ENCODE measurements at regions not wholly inside any gene's neighbourhood (a gene's known extent, or its start where the extent isn't known, plus 50 kb on each side); places are given as distances from the start of the nearest gene placed in this dataset.

GRCh38 chr4:84232309-84233095 is 266.6 kb downstream of the NKX6-1 start:
- H3K4me3 Mint-ChIP-seq: no peak overlapping the region
- Histone ChIP-seq H3K79me1 (ENCODE audit: insufficient read depth, low read depth, low read length, poor library complexity, severe bottlenecking) (no peaks in the 10 kb centered on the region), H3K4me2 (ENCODE audit: insufficient read depth, insufficient read length, low read length) (no peak overlapping the region), H2BK120ac (ENCODE audit: low read depth, low read length, poor library complexity, severe bottlenecking) (no peak overlapping the region), H3K79me2 (ENCODE audit: insufficient read depth, low read length) (no peaks in the 10 kb centered on the region), H2BK5ac (ENCODE audit: insufficient read length, low read length) (no peak overlapping the region), H2BK12ac (ENCODE audit: insufficient read length, low read depth, low read length) (no peak overlapping the region), H4K8ac (replicated peaks; ENCODE audit: insufficient read length, low read depth, low read length) (no peak overlapping the region), H3K14ac (ENCODE audit: insufficient read depth, low read length) (no peak overlapping the region), H2BK15ac (ENCODE audit: low read depth, low read length) (no peak overlapping the region), H3K18ac (ENCODE audit: insufficient read length, low read depth, low read length) (no peak overlapping the region), H3K23ac (ENCODE audit: insufficient read length, low read depth, low read length) (no peak overlapping the region), H3K4me1 (ENCODE audit: insufficient read depth, low read length) (no peaks in the 10 kb centered on the region), H4K20me1 (ENCODE audit: control insufficient read depth, insufficient read depth, insufficient read length) (no peaks in the 10 kb centered on the region), H2AFZ (ENCODE audit: low read length) (no peak overlapping the region), H3K4ac (ENCODE audit: low read depth, low read length) (no peak overlapping the region), H4K91ac (ENCODE audit: insufficient read length, low read depth, low read length) (no peak overlapping the region), H3K27me3 (ENCODE audit: insufficient read depth, low read length) (no peaks in the 10 kb centered on the region), H3K27ac (ENCODE audit: insufficient read length, low read depth, low read length) (no peak overlapping the region), H3K56ac (ENCODE audit: insufficient read length, low read depth, low read length) (no peak overlapping the region), H3K9ac (ENCODE audit: extremely low read depth, insufficient read length, low read length) (no peak overlapping the region), H2AK5ac (ENCODE audit: insufficient read length, low read length) (no peak overlapping the region), H3K23me2 (ENCODE audit: insufficient read length, low read depth, low read length, poor library complexity, severe bottlenecking) (no peaks in the 10 kb centered on the region), H4K5ac (ENCODE audit: insufficient read length, low read depth, low read length) (no peak overlapping the region), H3T11ph (ENCODE audit: low read length) (no peak overlapping the region), H2BK20ac (ENCODE audit: low read depth, low read length, poor library complexity, severe bottlenecking) (no peak overlapping the region), H3K9me3 (ENCODE audit: control insufficient read depth, low read depth, low read length) (no peaks in the 10 kb centered on the region)
- no peaks in the 10 kb centered on the region for H3K9me3 Mint-ChIP-seq
- no peak overlapping the region for H3K27ac Mint-ChIP-seq
- H3K4me1 Mint-ChIP-seq: peaks cover 3% of the 10 kb centered on the region in 2 experiments
- peaks cover 2% of the 10 kb centered on the region; the same call in 1 of the 2 replicates for H3K27me3 Mint-ChIP-seq (ENCODE audit: low read depth)
- WGBS (ENCODE audit: extremely low coverage, insufficient read length, low lambda C conversion rate): no CpG with 5 or more reads among the region's 7 CpGs
- no peak for DNase-seq
- H3K36me3 Mint-ChIP-seq (ENCODE audit: insufficient read depth in 1 of 3, low read depth in 3 of 3): no peaks in the 10 kb centered on the region
- TF ChIP-seq CTCF (conservative IDR thresholded peaks at IDR 0.05): no peak
